ENCODE measurements at regions not wholly inside any gene's neighbourhood (a gene's known extent, or its start where the extent isn't known, plus 50 kb on each side); places are given as distances from the start of the nearest gene placed in this dataset.

DNA sequence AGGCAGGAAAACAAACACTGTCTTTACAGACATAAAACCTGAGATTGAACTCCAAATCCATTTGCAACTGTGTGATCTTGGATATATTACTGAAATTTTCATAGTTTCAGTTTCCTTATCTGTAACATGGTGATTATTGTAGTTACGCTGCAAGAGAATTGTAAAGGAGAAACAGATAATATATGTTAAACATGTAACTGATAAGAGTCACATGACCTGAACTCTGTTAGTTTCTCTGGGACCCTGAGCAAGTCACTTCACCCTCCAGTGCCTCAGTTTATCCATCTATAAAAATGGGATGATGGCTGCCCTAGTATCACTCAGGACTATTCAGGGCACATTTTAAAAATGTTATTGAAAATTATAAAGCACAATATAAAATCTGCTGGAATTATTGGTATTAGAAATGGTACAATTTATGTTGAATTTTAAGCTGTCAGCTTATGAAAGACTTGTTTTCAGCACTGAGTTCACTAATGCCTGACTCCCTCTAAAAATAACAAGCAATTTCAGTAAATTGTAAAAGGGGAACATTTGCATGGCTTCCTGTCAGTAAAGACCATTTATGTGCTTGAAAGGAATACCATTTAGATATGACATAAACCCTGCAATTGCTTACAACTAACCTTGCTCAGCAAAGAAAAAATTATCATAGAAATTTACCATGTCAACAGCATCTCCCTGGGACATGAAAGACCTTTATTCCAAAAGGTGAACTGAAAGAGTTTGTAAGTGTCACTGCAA lies 393.5 kb downstream of the RAD51AP2 start:
- no peak for DNase-seq

DNA sequence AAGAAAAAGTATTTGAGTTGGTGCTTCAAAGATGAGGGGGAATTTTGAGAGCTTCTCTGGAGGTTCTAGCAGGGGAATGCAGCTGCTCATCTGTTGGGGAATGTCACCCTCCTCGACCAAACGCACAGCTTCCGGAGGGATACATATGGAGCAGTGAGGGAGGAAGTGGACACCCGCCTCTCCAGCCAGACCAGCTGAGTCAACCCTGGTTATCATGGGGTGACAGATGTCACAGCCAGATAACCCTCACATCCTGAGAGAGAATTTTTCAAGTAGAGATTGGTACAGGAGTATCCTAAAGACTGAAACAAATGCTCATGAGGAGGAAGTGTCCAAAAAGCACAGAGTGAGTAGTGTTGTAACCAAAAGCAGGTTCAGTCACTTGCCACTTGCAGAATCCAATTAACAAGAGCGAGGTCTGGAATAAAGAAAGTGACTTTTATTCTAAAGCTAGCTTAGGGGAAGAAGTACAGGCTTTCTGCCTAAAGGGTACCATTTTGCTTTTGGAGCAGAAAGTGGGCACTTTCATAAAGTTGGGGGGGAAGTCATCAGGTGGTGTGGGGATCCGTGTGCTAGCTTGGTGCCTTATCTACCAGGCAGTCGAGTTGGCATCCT lies 395.2 kb downstream of the RAD51AP2 start:
- no peak for DNase-seq

DNA sequence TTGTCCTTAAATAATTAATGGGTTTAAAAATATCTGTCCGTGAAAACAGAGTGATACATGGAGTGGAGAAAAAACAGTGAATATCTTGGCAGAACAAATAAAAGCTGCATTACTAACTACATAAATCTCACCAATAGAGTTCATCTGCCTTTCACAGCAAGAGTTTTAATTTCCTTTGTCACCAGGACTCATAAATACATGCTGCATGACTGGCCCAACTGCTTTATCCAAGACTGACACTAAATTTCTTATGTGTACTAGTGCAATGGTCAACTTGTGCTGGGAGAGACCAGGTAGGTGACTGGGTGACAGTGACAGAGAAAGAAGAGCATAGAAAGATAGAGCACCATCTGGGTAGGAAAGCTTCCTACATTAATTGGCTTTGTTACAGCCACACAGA lies 402.8 kb downstream of the RAD51AP2 start:
- no peak for DNase-seq

DNA sequence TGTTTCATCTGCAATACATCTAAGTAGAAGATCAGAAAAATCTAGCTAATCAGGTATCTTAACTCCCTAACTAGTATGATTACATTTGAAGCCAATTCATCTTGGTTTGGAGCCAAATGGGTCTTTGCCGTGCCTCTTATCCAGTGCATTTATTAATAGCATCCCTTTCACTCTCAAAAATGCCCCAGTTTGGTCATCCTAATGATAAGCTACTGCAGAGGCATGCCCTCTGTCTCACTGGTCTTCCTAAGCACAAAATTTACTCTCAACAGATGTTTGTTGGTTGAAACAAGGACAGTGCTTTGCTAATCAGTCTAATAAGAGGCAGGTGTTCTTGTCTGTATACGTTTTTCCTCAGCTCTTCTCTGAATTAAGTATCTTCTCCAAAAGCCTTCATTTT lies 403.2 kb downstream of the RAD51AP2 start:
- DNase-seq, result no peak

DNA sequence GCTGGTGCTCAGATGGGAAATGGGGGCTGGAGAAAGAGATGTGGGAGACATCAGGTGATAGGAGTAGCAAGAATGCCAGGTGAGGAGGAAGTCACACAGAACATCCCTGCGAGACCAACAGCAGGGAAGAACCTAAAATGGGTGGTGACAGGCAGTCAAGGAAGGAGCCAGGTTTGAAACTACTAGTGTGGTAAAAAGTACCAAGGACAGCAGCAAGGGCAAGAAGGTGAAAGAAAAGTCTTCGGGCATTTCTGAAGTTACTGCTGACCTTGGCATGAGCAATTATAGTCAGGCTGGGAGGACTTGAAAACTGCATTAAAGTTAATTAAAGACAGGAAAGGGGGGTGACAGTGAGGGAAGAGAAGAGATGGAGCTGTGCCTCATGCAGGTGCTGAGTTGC lies 410.4 kb downstream of the RAD51AP2 start:
- no peak for DNase-seq

DNA sequence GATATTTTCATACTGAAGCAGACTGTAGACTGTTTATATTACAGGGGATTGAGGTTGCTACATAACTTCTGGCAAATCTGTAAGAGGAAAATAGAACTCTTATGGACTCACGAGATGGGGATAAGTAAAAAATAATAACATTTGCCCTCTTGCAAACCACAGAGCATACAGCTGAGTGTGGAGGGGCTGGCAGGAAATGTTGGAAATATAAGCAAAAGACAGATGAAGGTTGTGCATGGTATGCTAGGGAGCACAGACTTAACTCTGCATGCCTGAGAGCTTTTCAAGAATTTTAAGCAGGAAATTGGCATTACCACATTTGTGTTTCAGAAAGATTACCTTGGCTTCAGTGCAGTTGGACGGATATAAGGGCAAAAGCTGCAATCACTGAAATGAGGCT lies 411.1 kb downstream of the RAD51AP2 start:
- DNase-seq, result no peak

DNA sequence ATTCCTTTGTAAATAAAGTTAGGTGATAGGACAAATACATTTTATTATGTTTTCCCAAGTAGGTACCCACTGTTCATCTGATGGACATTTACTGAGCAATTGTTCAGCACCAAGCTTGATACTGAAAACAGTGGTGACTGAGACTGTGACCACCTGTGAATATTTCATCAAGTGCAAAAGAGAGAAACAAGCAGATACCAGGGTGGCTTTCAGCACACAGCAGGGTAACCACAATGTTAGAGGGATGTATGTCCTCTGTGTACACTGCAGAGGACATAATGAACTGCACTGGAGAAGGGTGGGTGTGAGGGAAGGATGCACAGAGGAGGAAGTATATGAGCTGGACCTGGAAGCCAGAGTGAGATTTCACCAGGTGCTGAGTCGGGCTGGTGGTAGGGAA lies 411.8 kb downstream of the RAD51AP2 start:
- no peak for DNase-seq

DNA sequence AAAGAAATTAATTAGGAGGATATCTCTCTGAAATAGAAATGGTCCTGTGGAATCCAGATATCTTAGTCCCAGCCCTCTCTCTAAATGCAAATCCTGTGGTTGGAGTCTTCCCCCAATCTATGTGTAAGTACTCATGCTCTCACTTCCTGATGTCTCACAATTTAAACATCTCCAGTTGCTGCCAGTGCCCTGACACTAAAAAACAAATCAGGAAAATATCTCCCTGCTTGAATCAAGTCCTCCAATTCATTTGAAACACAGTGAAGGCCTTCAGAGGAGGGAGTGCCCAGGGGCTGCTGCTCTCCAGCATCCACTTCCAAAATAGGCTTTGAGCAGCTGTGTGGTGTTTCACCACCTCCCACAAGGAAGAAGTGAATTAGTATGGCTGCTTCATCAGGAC lies 413.8 kb downstream of the RAD51AP2 start:
- no peak for DNase-seq

DNA sequence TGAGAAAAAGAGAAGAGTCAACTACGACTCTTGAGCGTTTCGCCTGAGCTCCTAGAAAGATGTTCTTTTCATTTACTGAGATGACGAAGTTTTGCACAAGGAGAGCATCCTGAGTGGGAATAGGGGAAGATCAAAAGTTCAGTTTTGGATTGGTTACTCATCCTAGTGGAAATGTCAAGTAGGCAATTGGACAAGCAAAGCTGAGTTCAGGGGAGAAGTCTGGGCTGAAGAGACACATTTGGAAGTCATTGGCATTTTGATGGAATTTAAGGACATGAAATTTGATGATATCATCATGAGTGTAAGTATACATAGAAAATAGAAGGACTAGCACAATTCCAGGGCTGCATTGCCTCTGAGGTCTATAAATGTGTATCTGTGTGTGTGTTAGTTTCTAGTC lies 416.6 kb downstream of the RAD51AP2 start:
- DNase-seq, result no peak

DNA sequence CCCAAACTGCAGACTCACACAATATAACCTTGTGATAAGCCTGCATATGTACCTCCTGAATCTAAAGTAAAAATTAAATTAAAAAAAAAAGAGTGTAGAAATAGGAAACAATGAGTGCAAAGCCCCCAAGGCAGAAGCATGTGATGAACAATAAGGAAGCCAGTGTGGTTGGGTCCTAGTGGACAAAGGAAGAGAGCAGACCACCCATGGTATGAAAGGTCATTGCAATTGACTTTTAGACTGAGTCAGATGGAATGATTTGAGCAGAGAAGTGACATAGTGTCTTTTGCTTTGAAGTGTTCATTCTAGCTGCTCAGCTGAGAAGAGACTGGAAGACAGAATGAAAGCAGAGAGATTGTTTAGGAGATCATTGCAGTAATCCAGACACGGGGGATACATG lies 417.1 kb downstream of the RAD51AP2 start:
- DNase-seq, result no peak

DNA sequence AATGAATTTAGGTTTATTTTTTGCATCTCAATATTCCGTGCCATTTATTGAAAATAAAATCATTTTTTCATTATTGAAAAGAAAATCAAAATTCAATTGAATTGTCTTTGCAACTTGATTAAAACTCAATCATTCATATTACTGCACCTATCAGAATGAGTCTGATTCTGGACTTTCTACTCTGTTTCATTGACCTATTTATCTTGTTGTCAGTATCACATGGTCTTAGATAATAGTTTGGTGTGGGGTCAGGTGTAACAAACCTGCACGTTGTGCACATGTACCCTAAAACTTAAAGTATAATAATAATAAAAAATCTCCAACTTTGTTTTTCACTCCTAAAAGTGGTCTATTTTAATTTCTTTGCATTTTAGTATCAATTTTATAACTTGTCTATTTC lies 422.9 kb downstream of the RAD51AP2 start:
- no peak for DNase-seq

DNA sequence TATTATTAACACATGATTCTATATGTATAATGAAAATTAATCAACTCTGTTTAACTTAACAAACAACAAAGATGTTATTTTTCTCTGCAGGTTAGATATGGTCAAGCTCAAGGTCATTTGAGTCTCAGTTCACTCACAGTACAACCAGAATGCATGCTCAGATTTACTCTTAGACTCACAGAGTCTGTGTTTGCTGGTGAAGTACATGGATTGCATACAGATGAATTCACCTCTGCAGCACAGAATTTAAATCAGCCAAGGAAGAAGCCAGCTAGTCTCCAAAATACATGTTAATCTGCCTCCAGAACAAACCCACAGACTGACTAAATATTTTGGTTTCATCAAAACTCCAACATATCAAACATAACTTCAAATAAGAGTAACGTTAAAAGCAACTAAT lies 424.5 kb downstream of the RAD51AP2 start:
- no peak for DNase-seq

DNA sequence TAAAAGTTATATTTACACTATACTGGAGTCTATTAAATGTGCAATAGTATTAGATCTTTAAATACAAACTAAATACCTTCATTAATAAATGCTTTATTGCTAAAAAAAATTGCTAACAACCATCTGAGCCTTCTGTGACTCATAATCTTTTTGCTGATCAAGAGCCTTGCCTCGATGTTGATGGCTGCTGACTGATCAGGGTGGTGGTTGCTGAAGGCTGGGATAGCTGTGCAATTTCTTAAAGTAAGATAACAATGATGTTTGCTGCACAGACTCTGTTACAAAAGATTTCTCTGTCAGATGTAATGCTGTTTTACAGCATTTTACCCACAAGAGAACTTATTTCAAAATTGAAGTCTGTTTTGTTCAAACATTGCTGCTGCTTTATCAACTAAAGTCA lies 421.4 kb upstream of the CYRIA start:
- no peak for DNase-seq

DNA sequence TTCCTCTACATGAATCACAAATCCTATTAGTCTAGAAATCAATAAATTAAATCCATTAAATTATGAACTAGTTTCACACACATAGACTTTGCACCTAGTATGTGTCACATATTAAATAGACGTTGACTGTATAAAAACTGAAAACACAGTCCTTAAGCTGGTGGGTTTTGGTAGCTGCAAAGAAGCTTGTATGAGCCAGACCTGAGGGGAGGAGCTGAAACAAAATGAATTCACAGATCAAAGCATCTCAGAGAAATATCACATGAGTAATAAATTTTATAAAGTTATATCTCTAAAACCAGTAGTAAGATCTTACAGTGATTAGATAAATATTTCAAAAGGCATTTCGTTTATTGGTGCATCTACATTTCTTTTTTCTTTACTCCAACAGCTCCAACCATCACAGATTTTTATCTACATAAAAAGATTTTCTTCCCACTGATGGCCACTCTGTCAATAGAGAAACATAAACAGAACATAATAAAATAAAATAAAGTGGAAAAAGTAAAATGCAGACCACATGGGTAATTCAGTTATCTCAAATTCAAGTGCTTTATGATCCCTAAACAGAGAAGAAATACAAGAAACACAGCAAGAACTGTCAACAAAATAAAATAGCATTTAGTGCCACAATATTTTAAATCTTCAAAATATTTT lies 420.0 kb upstream of the CYRIA start:
- DNase-seq, result no peak

DNA sequence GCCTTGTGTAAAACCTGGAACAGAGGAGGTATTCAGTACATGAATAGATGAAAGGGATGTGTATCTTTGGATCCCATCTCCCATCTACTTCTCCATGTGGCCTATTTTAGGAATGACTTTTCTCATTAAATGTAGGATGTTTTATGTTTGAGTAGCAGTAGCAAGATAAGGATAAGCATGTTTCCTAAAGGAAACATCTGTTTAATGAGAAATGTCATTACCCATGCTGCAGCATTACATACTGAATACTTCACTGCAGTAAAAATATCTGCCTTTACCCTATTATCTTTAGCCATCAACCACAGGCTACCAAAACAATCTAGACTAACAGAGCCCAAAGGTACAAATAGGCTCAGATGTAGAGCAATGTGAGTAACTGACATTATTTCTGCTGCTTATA lies 419.2 kb upstream of the CYRIA start:
- DNase-seq, result no peak

DNA sequence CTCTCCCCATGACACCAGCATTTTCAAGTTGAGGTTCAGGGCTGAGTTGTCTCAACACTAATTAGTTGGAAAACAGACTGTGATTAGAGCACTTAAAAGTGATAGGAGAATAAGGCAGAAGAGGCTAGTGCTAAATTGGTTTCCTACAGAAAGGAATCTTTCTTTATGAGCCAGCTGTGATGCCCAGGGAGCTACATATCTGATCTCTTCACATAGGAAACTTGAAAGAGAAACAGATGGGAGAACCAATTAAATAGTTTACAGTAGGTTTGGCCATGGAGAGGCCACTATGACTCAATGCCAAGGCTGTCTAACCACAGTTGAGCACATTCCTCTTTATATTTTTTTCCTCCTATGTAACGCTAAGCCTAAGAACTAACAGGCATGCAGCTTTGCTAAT lies 418.3 kb upstream of the CYRIA start:
- DNase-seq, result no peak

DNA sequence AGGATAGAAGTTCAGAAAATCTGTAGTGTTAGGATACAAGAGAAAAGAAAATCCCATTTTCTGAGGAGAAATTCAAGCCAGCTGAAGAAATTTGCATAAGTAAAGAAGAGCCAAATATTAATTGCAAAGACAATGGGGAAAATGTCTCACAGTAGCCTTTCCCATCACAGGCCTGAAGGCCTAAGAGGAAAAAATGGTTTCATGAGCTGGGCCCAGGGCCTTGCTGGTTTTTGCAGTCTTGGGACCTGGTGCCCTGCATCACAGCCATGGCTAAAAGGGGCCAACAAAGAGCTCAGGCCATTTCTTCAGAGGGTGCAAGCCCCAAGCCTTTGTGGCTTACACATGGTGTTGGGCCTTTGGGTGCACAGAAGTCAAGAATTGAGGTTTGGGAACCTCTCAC lies 413.6 kb upstream of the CYRIA start:
- no peak for DNase-seq

DNA sequence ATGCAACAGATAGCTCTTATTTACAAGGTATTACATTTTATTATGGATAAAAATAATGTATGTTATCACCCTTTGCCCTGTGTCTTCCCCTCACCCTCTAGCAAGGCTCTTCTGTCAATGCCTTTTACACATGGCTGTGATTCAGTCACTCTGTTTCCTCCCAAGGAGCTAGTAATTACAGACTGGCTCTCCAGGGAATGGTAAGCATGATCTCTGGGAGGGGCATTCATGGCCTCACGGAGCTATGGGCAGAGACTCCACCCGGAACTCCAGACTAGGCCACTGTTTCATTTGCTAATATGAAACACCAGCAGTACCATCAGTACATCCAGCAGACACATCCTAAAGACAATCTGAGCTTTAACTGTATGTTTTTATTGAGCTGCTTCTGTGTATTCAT lies 410.9 kb upstream of the CYRIA start:
- DNase-seq, result no peak

DNA sequence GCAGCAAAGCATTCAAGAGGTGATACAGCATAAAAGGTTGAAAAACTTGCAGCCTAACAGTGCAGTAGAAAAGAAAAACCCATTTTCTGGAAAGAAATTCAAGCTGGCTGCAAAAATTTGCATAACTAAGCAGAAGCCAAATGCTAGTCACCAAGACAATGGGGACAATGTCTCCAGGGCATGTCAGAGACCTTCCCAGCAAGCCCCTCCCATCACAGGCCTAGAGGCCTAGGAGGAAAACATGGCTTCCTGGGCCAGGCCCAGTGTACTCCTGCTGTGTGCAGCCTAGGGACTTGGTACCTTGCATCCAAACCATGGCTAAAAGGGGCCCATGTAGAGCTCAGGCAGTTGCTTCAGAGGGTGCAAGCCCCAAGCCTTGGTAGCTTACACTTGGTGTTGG lies 405.1 kb upstream of the CYRIA start:
- DNase-seq, result no peak

DNA sequence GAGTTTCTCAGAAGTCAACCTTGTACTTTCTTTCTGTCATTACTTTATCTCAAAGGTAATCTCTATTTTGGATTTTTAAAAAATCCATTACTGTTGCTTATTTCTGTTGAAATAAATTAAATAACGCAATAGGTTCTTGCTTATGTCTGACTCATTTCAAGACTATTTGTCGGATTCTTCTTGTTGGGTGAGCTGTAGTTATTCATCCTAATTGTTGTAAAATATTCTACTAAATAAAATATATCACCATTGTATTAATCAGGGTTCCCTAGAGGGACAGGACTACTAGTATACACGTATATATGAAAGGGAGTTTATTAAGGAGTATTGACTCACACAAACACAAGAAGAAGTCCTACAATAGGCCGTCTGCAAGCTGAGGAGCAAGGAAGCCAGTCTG lies 403.9 kb upstream of the CYRIA start:
- no peak for DNase-seq

DNA sequence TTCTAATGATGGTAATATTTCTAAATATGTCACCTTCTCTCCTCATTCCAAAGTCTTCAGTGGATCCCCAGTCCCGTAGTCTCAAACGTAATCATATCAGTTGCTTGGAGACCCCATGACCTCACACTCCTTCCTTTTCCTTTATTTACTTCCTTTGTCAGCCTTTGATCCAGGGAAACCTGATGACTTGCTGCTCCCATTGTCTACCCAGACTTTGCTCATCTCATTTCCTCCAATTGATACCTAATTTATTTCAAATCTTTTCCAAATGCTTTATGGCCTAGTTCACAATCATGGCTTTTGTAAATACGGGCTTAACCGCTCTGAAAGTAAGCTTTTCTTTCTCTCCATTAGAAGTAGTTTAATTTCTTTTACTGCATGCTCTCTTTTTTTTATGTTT lies 402.4 kb upstream of the CYRIA start:
- no peak for DNase-seq

DNA sequence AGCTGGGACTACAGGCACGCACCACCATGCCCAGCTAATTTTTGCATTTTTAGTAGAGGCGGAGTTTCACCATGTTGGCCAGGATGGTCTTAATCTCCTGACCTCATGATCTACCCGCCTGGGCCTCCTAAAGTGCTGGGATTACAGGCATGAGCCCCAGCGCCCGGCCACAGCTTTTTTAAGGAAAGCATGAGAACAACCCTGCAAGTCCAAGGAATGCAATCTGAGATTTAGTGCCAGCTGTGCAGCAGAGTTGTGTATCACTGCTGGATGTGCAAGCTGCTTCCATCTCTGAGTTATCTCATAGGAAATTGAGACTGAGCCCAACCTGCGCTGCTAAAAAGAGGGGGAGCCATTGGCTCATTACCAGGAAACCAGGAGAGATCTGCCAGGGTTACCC lies 399.9 kb upstream of the CYRIA start:
- DNase-seq, result no peak

DNA sequence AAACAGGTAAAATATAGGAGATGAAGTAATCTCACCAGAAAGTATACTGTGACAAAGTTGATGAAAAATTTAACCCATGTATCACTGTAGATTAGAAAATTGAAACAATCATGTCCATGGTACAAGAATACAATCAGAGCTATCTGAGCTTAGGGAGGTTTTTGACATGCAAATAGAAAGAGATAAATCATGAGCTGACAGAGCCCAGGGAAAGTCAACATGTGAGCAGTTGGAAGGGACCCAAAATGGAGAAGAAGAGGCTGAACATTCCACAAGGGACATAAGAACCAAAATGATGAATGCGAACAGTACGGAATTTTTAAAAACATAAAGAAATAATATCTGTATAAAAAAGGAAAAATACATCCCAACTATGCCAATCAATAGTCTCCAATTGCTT lies 395.4 kb upstream of the CYRIA start:
- DNase-seq, result no peak

DNA sequence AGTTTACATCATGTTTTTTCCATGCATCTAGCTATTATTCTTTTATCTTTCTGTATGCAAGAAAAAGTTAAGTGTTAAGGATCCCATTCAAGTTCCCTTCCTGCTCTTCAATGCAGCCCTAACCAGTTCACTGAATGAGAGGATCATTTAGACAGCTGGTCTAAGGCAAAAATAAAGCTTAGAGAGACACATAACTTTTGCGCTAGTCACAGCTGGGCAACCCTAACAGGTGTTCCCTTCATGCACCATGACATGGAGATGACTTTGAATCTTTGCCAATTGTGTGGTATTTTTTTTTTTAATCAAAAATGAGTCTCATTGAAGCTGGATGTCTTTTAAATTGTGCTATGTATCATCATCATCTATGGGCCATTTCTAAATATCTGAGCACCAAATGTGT lies 393.8 kb upstream of the CYRIA start:
- no peak for DNase-seq
